HG03135 (cell line): ENCODE measurements at regions not wholly inside any gene's neighbourhood (a gene's known extent, or its start where the extent isn't known, plus 50 kb on each side); places are given as distances from the start of the nearest gene placed in this dataset.

Experiments used
- ATAC-seq: cut with Tn5 transposase; IDR thresholded peaks from one replicate; pipeline ENCODE4 v1.9.1; 2021; ENCODE audit warnings: mild to moderate bottlenecking, moderate library complexity; ENCODE audit not compliant: unreplicated experiment

DNA sequence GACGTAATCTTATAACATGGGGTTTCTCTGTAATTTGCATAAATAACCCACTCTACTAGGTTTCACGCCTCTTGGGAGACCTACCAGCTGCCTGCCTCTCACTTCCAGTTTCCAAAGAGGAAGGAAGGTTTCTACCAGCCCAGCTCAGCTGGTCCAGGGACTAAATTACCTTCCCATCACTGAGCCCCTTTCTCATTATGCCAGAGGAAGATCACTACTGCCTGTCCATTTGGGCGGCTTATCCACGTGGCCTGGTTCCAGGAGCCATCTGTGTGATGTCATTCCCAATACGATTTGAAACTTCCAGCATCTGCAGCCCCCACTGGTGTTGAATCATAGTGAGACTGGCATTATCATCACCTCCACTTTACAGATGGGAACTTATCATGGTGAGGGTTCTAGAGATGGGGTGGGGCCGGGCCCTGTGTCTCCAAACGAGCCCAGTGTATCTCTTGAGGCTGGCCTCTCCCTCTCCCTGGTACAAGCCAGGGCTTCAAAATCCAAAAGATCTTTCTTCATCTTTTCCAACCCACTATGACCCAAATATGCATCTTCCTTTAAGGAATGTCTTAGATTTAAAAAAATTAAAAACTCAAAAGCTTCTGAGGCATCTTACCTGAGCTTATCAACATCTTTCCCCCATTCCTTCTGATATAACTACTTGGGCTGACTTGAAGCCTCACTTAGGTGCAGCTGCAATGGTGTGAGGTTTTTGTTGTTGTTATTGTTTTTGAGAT is 140.8 kb downstream of the DDX1 start:
- peak; percentile 95 for ATAC-seq

DNA sequence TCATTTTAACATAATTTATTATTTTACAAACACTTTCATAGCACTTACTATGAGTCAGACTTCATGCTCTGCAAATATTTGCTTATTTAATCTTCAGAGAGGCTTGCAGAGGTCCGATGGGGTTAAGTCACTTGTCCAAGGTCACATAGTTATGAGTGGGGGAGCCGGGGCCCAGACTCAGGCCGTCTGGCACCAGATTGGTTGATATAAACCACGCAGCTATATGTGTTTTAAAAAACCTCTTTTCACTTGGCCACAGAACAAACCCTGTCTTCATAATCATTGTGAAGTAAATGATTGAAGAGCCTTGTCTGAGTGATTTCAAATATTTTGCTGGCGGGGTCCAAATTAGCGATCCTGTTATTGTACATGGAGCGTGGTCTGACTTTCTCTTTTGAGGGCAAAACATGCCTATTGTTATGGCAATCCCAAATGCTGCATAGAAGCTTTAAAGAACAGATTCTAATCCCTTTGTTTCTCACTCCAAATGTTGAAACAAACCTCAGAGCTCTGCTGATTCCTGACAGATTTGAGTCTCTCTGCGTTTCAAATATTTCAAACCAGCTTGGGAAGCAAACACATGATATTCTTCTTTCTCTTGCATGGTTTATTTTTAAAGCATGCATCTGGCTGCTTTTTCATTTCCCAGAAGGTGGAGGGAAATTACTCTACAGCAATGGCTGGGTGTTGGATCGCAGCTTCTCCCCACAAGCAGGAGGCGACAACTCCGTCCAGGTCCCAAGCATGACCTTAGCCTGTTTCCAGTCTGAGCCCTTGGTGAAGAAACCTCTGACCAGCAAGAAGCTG is 142.4 kb downstream of the DDX1 start:
- ATAC-seq, result no peak

- ATAC-seq, result no peak
Measured at GRCh38 chr2:15734674-15735483, 143.2 kb downstream of the DDX1 start.

DNA sequence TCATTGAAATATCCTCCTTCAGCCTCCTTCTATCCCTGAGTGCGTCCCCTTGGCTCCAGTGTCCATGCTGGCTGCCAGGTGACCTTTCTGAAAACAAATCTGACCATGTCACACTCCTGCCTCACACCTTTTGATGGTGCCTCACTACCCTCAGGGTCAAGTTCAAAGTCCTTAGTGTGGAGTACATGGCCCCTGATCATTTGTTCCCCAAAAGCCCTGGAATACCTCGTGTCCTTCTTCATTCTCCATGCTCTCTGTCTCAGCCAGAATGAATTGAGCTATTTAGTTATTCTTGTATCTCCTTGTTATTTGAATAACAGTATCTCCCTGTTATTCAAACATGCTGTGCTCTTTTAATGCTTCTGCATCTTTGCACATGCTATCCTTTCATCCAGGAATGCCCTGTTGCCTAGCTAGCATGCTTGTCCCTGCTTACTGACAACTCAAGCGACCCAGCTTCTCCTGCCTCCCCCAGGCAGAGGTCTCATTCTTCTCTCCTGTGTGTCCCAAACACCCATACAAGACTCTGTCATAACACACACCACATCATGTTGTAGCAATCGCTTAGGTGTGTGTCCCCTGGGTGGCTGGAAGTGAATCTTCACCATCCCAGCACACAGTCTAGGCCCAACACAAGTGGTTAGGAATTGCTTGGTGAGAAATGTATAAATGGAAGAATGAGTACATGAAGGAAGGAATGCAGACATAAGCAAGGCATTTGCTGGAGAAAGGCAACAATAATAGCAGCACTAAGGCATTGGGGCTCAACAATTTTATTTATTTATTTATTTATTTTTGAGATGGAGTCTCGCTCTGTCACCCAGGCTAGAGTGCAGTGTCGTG is 144.0 kb downstream of the DDX1 start:
- no peak for ATAC-seq

DNA sequence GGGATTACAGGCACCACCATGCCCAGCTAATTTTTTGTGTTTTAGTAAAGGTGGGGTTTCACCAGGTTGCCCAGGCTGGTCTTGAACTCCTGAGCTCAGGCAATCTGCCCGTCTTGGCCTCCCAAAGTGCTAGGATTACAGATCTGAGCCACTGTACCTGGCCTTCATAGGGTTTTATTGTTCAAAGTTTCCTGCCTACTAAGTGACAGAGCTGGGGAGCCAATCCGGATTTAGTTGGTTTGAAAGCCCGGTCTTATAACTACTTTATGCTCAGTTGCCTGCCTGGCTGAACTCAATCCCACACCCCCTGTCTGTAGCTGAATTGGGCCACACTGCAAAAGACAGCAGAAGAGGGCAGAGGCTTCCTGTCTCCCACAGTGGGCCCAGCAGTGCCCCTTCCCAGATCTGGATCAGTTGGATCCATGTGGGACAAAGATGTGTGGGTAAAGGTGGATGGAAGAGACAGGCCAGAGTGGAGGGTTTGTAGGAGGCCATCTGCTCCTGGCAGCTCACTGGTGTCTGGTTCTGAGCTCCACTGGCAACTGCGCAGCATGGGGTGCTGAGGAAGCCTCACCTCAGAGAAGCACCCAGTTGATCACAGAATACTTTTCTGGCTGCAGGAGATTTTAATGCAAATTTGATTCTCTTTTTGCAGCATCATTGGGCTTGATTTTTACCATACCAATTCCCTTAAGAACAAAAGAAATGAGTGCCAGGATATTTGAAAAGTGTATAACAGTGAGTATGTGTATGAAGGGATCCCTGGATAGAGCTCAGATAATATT is 144.9 kb downstream of the DDX1 start:
- no peak for ATAC-seq

DNA sequence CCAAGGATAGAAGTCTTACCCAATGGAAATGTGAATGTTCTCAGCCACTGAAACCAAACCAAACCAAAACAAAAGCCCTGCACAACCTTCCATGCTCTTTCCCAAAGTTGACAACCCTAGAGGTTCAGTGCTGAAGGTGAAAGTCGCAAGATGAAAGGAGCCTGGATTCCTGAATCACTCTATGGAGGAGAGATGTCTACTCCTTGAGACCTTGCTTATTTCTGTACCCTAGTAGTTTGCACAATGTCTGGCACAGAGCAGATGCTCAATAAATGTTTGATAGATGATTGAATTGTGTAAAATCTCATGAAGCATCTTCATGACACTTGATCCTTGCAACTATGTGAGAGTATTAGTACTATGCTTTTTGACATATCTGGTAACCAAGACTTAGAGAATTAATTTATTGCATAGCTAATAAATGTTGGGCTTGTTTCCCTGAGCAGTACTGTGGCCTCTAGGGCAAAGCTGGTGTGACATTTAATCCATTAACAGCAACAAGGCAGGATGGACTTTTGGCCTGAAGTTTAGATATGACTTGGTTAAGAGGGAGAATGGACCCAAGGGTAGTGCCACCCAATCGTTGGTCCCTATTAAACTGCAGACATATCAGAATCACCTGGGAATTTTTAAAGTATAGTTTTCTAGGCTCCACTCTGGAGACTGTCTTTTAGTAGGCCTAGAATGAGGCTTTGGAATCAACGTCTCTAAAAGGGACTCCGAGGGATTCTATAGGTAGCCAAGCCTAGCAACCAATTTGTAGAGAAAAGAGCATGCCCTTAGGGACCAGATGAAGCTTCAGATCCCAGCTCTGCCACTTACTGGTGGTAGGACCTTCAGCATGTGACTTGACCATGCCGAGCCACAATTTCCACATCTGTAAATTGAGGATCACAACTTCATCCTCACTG is 145.9 kb downstream of the DDX1 start:
- ATAC-seq, result no peak

GRCh38 chr2:15738225-15738546 is 146.5 kb downstream of the DDX1 start:
- ATAC-seq, result no peak

GRCh38 chr2:15738943-15739342 is 147.3 kb downstream of the DDX1 start:
- ATAC-seq, result no peak

- no peak for ATAC-seq
Measured at GRCh38 chr2:15744820-15745219, 153.2 kb downstream of the DDX1 start.

DNA sequence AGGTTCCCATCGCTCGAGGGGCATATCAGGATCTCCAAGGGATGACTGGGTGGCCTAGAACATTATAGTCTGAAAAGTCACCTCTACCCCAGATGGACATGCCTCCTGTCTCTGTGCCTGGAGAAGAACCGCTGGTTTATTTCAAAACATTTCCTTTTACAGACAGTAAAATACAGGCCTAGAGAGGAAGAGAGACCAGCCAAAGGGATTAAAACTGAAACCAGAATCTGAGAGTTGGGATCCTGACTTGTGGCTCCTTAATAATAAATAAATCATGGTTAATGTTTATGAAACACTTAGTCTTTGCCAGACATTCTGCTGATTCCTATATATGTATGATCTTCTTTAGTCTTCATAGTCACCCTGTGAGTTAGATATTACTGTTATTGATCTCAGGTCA is 153.7 kb downstream of the DDX1 start:
- ATAC-seq, result no peak

- ATAC-seq, result no peak
Measured at GRCh38 chr2:15745907-15746702, 154.4 kb downstream of the DDX1 start.

DNA sequence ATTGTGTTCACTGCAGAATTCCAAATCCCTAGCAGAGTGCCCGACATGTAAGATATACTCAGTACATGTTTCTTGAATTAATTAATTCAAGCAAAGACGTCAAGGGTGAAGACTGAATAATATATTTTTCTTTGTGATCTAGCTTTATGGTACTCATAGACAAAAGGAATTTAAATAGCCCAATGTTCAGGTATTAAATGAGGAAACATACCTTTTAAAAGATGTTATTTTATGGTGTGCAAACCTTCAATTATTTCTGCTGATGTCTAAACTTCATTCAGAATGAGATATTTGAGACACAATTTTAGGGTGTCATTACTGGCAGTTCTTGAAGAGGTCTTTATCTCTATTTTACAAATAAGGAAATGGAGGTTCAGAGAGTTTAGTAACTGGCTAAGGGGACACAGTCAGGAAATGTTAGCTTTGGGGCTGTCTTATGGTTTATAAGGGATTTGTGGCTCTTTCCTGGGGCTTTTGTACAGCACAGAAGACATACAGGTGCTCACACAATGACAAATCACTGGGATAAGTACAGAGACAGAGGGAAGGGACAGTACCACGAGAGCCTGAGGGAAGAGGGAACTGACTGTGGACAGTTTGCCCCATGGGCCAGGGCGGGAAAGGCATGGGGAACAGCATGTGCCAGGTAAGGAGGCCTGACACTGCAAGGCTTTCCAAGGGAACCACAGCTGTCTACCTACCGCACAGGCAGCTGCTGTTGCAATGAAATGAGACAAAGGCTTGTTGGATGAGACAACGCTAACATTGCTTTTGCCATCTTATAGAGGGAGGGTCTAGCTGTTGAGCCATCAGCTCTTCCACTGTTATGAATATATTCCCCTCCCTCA is 155.3 kb downstream of the DDX1 start:
- no peak for ATAC-seq

GRCh38 chr2:15747603-15748471 is 156.2 kb downstream of the DDX1 start:
- ATAC-seq, result no peak

DNA sequence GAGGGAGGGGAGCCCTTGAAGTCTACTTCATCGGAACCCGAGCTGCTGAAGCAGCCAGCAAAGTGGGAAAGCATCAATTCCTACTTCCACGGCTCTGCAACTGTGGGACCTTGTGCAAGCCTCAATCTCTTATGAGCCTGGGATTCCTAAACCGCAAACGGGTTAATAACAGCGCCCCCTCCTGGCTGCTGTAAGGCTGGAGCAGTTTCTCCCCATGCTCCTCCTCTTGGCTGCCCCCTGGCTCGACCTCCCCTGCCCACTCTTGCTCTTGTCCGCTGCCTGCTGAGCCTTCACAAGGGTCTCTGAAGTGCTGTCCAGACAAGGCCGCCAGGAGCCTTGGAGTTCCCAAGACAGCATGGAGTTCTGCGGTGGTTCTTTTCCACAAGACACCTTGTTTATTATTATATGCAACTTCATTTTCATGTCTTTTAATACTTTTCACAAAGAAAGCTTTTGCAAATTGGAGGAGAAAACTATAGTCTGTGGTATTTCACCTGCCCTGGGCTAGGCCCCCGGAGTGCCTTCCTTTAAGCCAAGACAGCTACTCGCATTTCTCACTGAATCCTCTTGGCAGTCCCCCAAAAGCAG is 157.2 kb downstream of the DDX1 start:
- no peak for ATAC-seq

DNA sequence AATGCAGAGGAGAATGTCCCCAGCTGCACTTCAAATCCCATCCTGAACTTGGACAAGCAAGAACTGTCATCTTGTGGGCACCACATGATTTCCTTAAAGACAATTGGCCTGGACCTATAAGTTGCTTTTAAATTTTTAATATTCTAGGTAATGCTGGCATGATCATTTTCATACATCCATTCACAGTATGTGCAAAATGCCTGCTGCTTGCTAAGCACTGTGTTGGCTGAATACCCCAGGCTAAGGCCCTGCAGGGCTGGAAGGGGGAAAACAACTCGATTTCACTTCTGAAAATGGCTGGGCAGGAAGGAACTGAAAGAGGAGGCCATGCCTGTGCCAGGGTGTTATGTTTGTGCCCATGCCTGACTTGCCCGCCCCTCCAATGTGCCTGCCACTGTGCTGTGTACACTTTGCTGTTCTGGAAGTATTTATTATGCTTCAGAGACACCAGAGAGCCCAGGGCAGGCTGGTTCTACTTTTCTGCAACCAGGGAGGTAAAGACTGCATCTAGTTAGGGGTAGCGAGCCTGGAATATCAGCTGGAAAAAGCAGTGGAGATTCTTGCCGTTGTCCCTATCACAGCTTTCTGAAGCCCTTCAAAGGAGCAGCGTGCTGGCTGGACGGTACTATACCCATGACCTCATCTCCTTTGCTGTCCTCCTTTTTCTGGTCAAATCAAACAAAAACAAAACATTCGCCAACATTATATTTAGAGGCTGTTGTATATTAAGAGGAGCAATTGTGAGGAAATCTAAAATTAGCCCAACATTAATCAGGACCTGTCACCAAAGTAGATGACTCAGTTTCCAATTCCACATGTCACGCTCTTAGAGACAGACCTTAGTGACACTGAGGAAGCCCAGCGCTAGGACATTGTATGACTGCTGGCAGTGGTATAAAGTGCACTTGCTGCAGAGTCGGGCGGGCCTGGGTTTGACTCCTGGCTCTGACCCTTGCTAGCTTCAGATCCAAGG is 158.1 kb downstream of the DDX1 start:
- ATAC-seq, result no peak
